HepG2 (cell line): ENCODE measurements at regions not wholly inside any gene's neighbourhood (a gene's known extent, or its start where the extent isn't known, plus 50 kb on each side); places are given as distances from the start of the nearest gene placed in this dataset.

Source experiments
- AKNA ChIP-seq: sonication (generic); formaldehyde crosslinking; IDR thresholded peaks from 2 replicates; pipeline ENCODE4 v1.4.0; 2020; ENCODE audit warnings: missing genetic modification reagents, borderline replicate concordance
- ARNT2 ChIP-seq: sonication (generic); formaldehyde crosslinking; IDR thresholded peaks from 2 replicates; pipeline ENCODE4 v1.8.0; 2022; ENCODE audit warnings: mild to moderate bottlenecking, low read depth, missing genetic modification reagents, moderate library complexity
- CHD4 ChIP-seq: fragments of 200-600 bp; sonication (generic); IDR thresholded peaks from 2 replicates; pipeline ENCODE4 v1.7.0; 2017; ENCODE audit warnings: mild to moderate bottlenecking, low read length, borderline replicate concordance
- CTCF ChIP-seq: sonication (generic); formaldehyde crosslinking; IDR thresholded peaks from 2 replicates; pipeline ENCODE4 v1.5.0; 2020; ENCODE audit warnings: mild to moderate bottlenecking, missing genetic modification reagents, moderate library complexity
- ETV5 ChIP-seq: IDR thresholded peaks from 2 replicates; pipeline ENCODE4 v1.6.1; 2018; ENCODE audit warnings: missing biosample characterization, missing genetic modification reagents, inconsistent platforms, borderline replicate concordance
- GABPA ChIP-seq, 2 experiments: IDR thresholded peaks; 2 replicates each; pipeline ENCODE4 v1.6.1; 2011 to 2016; ENCODE audit warnings: low read depth in 2 of 2, low read length in 1 of 2, missing biosample characterization in 1 of 2, missing genetic modification characterization in 1 of 2
- KLF13 ChIP-seq: sonication (generic); formaldehyde crosslinking; IDR thresholded peaks from 2 replicates; pipeline ENCODE4 v1.4.0; 2020; ENCODE audit warnings: mild to moderate bottlenecking, missing genetic modification reagents
- LBX2 ChIP-seq: sonication (generic); formaldehyde crosslinking; IDR thresholded peaks from 2 replicates; pipeline ENCODE4 v1.5.0; 2020; ENCODE audit warnings: missing genetic modification reagents, mild to moderate bottlenecking, borderline replicate concordance
- MXI1 ChIP-seq: IDR thresholded peaks from 3 replicates; pipeline ENCODE4 v1.6.1; 2012; ENCODE audit warnings: low read depth, low read length, inconsistent platforms, borderline replicate concordance
- USF2 ChIP-seq, 2 experiments: sonication (generic) in 1 of 2; formaldehyde crosslinking in 1 of 2; IDR thresholded peaks; 2 replicates each; pipeline versions ENCODE4 v1.5.1 to v1.6.1; 2011 to 2020; ENCODE audit warnings: borderline replicate concordance in 1 of 2, low read depth in 1 of 2, low read length in 1 of 2, mild to moderate bottlenecking in 1 of 2, missing genetic modification reagents in 1 of 2, moderate library complexity in 1 of 2
- YY1 ChIP-seq: IDR thresholded peaks from 2 replicates; pipeline ENCODE4 v1.6.1; 2011; ENCODE audit warnings: low read length, low read depth, moderate library complexity, mild to moderate bottlenecking; ENCODE audit not compliant: insufficient read depth, insufficient replicate concordance
- ZBTB26 ChIP-seq: IDR thresholded peaks from 2 replicates; pipeline ENCODE4 v1.6.1; 2016; ENCODE audit warnings: missing compliant biosample characterization, missing genetic modification reagents, borderline replicate concordance
- ZBTB44 ChIP-seq: sonication (generic); formaldehyde crosslinking; IDR thresholded peaks from 2 replicates; pipeline ENCODE4 v1.4.0; 2020; ENCODE audit warnings: missing genetic modification reagents

DNA sequence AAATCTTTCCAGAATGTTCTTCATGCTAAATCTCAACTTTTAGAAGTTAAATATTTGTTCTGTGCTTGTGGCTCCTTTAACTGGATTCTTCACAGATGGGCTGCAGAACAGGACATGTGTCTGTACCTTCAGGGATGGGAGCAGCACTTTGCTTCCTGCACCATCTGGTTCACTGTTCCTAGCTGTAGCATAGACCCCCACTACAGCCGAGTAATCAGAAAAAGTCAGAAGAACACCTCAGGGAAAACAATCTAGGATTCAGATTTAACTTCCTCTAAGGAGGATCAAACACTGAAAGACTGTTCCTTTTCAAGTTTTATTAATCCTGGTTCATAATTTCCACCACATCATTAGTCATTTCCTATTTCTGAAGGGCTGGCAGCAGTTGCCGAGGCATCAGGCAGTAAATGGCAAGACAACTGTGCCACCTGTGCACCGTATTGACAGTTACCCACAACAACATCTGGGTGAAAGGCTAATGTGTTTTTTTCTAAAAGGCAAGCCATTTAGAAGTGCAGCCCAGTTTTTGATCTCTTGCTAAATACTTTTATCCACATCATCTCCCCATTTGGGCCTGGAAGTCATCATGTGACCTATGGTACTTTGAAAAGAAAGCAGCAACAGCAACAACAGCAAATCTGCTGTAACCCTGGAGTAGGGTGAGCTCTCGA, 212.8 kb upstream of the BMP4 start:
- TF ChIP-seq ETV5 (CRISPR knock-in tag) (no peak), USF2 (IDR thresholded peaks at IDR 0.05; ENCODE audit: low read depth, low read length) (no peak), USF2 (CRISPR knock-in tag; IDR thresholded peaks at IDR 0.05; ENCODE audit: borderline replicate concordance) (no peak), ARNT2 (no peak), MXI1 (no peak), CTCF (CRISPR knock-in tag) (no peak), YY1 (no peak), ZBTB44 (CRISPR knock-in tag) (no peak), KLF13 (no peak), LBX2 (no peak), GABPA (IDR thresholded peaks at IDR 0.05; ENCODE audit: low read depth, low read length) (no peak), GABPA (CRISPR knock-in tag; IDR thresholded peaks at IDR 0.05; ENCODE audit: low read depth) (no peak), CHD4 (no peak), ZBTB26 (no peak), AKNA (CRISPR knock-in tag) (no peak)
